NCI-H2196 (cell line): ENCODE measurements at regions not wholly inside any gene's neighbourhood (a gene's known extent, or its start where the extent isn't known, plus 50 kb on each side); places are given as distances from the start of the nearest gene placed in this dataset.
"Not testable (repeated sequence)": the region's sequence is repeated elsewhere in the genome, so short reads cannot be mapped to it uniquely, and the experiment has no call there.

Source experiments
- DNase-seq: peaks from one replicate; lab custom pipeline; 2025; ENCODE audit not compliant: unreplicated experiment; lab: John Stamatoyannopoulos, UW

- DNase-seq, result not testable (repeated sequence)
Observed at GRCh38 chr10:21034770-21035169, 137.7 kb upstream of the NEBL start.

DNA sequence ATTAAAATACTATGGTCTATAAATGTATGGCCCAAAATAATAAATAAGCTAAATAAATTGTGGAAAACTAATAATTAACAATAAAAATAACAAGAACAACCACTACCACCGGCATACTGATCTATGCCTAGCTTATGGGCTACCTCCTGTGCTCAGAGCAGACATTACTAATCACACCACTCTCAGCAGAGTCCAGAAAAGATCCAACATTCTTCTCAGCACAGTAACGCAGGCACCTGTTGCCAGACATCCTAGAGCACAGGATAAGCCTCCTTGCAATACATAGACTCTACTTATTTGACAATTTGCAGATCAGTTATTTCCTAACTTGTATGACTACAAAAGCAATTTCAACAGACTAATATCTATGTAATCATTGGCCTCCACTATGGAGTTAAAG lies 137.1 kb upstream of the NEBL start:
- DNase-seq, result no peak

- no peak for DNase-seq
Observed at GRCh38 chr10:21032587-21033319, 135.6 kb upstream of the NEBL start.

DNA sequence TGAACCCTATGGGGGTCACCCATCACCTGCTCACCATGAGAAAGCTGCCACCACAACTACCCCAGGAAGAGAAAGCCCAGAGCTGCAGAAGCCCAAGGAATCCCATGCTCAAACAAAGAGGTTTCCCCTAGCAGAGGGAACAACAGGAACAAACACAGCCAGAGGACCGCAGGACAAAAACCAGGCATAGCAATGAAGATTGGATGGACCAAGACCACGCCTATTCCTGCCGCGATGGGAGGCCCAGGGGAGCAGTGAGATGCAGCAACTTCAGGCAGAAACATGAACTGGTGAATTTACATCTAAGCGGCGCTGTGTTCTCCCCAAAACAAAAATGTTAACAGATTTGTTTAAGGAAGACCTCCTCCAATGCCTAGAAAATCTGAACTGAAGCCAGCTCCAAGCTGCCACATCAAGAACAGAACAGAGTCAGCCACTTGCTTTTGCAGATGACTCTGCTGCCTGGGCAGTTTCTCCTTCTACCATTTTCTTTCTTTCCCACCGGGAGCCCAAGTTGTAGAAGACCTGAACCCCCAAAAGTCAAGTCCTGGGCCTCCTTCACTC lies 134.2 kb upstream of the NEBL start:
- DNase-seq, result no peak

GRCh38 chr10:21030091-21030490 lies 133.0 kb upstream of the NEBL start:
- DNase-seq, result no peak

GRCh38 chr10:21022821-21023220 lies 125.7 kb upstream of the NEBL start:
- no peak for DNase-seq

GRCh38 chr10:21021843-21022594 lies 124.9 kb upstream of the NEBL start:
- no peak for DNase-seq

DNA sequence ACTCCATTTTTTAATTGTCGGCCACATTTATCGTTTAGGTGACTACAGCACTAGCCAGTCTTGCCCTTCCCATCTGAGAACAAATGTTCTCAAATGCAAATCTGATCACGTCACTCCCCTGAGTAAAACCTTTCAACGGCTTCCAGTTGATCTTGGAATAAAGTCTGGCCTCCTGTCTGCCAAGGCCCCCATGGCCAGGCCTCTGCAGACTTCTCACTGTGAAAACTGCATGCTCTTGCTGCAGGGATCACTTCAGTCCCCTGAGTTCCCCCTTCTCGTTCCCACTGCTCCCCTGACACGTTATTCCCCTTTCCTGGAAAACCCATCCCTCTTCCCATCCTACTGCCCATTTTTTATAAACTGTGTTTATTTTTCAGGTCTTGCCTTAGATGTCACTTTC lies 124.1 kb upstream of the NEBL start:
- no peak for DNase-seq

DNA sequence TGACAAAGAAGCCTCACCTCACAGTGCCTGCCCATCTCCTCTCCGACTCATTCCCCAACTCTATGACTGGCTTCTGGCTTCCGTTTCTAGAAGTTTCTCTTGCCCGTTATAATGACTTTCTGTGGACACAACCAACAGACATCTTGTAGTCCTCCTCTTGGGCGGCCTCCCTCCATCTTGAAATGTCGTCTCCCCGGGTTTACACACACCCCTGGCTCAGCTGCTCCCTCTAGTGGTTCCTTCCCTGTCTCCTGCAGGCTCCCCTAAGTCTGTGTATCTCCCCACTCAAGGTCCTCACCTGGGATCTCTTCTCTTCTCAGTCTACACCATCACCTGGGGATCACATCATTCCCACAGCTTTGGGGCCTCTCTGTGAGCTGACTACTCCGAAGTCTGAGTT lies 123.4 kb upstream of the NEBL start:
- DNase-seq, result no peak

DNA sequence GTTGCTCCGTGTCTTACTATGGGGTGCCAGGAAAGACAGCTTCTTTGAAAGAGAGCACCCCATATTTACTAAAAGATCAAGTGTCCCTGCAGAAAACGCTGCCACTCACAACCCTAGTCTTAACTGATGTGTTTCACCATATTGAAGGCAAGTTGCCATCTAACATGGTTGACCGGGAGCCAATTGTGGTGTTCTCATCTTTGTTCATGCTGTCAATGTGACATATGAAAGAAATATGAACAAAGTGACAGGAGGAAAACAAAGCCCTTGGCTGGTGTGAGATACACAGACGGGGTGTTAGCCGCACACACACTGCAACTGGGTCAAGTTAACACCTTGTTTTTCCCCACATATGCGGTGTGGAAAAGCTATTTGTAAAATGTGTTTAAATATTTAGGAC lies 122.3 kb upstream of the NEBL start:
- DNase-seq, result no peak

DNA sequence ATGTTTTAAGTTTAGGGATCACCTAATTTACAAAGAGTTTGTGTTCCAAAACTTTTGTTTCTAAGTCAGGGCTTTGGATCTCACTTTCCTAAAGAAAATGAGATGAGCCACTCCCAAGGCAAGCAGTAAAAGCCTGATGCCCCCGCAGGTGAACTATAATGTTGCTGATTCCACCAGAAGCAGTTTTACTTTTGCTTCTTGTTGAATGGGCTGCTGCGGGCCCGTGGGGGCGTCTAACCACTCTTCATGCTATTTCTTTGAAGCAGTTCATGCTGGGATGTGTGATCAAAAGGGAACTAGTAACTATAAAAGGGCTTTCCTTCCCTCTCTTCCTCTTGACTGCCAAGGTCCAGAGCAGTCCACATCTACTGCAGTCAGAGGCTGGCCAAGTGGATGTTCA lies 118.7 kb upstream of the NEBL start:
- no peak for DNase-seq

GRCh38 chr10:21014141-21014540 lies 117.0 kb upstream of the NEBL start:
- DNase-seq, result no peak

DNA sequence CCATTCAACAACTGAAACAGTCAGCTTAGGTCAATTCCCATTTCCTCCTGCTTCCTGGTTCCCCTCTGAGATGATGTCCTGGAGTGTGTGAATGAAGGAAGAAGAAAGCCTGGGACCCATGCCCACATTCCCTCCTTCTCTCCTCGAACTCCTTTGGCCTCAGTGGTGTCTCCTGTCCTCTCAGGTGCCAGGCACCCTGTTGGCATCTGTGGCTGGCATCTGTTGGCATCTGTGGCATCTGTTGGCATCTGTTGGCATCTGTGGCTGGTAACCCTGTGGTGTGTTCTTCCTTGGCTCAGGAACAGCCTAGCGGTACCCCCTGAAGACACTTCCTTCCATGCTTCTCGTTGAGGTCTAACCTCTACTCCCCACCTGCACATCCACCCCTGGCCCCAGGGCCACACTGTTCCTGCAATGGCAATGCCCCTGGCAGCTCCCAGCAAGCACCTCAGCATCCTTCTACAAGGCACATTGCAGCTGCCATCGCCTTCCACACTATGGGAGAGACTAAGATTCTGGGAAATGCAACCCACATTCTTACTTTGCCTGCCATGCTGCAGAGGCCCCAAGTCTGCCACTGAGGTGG lies 114.4 kb upstream of the NEBL start:
- DNase-seq, result no peak

- no peak for DNase-seq
Observed at GRCh38 chr10:21010615-21011014, 113.5 kb upstream of the NEBL start.

DNA sequence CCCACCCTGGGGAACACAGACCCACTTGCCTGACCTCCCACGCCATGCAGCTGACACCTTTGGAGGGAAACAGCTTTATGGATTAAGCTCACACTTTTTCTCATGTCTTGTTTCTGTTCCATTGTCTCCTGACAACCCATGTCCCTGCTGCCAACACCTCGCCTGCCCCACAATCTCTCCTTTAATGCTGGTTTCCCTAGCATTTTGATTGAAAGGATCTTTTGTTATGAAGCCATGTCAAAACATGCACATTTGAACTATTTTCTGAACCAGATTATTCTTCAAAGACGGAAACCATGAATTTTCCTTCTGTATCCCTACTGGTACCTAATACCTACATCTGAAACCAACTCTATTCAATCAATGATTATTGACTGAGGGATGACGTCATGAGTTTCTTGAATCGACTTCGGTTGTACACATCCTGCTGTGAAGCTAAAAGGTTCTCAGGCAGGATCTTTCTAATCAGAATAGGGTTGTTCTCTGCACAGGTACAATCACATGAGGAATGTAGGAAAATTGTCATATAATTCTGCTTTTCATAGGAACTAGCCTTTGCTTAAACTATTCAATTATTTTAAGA lies 106.2 kb upstream of the NEBL start:
- no peak for DNase-seq

- no peak for DNase-seq
Observed at GRCh38 chr10:21002091-21002878, 105.2 kb upstream of the NEBL start.

- DNase-seq, result no peak
Observed at GRCh38 chr10:20999699-21000098, 102.6 kb upstream of the NEBL start.

DNA sequence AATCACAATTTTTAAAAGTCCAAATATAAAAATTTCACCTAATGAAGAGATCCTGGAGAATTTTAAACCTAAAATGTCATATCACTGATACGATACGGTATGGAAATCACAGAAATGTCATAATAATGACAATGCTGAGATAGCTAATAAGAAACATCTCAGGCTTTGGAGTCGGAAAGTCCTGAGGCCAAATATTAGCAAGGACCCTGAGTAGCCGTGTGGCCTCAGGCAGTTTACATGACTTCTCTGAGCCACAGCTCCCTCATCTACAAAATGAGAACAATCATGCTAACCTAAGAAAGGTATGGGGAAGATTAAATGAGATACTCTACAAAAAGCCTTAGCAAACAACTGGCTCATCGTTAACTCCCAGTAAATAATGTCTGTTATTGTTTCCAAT lies 100.9 kb upstream of the NEBL start:
- no peak for DNase-seq

DNA sequence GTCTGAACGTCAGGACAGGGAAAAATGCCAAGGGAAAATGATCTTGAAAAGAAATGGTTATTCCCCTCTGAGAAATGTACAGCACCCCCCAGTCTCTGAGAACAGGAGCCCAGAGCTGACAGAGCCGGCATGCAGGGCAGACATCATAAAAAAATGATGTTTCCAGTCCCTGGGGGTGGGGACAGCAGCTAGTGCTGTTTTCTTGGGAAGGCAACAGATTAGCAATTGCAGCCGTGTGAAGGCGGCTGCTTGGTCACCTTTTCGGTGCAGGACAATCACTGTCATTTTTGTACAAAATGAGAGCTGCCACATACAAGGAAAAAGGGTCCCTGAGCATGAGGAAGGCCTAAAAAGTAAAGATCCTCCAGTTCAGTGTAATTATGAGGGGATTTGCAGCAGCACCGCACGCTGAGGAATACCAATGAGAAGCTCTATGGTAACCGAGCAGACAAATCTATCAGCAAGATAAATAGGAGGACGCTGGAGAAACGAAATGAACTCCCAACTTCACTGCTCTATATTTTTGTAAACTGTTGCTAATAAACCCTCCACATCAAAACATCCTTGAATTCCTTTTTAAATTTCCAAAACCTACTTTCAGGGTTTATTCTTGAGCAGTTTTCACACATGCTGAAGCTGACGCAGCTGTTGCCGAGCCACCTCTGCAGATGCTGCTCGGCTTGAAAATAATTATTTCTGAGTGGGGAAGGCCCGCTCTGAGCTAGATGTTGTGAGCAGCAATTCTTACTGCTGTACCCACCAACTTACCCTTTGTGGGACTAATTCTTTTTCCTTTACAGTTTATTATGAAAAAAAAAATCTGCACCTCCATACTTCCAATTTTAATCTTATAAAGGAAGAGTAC lies 98.2 kb upstream of the NEBL start:
- no peak for DNase-seq
